ENCODE measurements at regions not wholly inside any gene's neighbourhood (a gene's known extent, or its start where the extent isn't known, plus 50 kb on each side); places are given as distances from the start of the nearest gene placed in this dataset.

- no peaks in the 10 kb centered on the region for H4K20me1 ChIP-seq (ENCODE audit: control insufficient read depth, insufficient read depth, insufficient read length)
- no peaks in the 10 kb centered on the region for H3K4me1 Mint-ChIP-seq
- H3K27ac Mint-ChIP-seq = no peak overlapping the region
- no peak overlapping the region for H3K18ac ChIP-seq (ENCODE audit: insufficient read length, low read depth, low read length)
- H3T11ph ChIP-seq (ENCODE audit: low read length) = no peak overlapping the region
- H4K5ac ChIP-seq (ENCODE audit: insufficient read length, low read depth, low read length) = no peak overlapping the region
- H3K4ac ChIP-seq (ENCODE audit: low read depth, low read length) = no peak overlapping the region
- no peak overlapping the region for H2AFZ ChIP-seq (ENCODE audit: low read length)
- no peaks in the 10 kb centered on the region for H3K36me3 Mint-ChIP-seq (ENCODE audit: insufficient read depth in 1 of 3, low read depth in 3 of 3)
- no peak for DNase-seq
- no peak overlapping the region for H2AK5ac ChIP-seq (ENCODE audit: insufficient read length, low read length)
- no peak overlapping the region for H2BK12ac ChIP-seq (ENCODE audit: insufficient read length, low read depth, low read length)
- no peak overlapping the region for H2BK15ac ChIP-seq (ENCODE audit: low read depth, low read length)
- no peaks in the 10 kb centered on the region for H3K79me1 ChIP-seq (ENCODE audit: insufficient read depth, low read depth, low read length, poor library complexity, severe bottlenecking)
- H2BK5ac ChIP-seq (ENCODE audit: insufficient read length, low read length) = no peak overlapping the region
- no peak overlapping the region for H4K8ac ChIP-seq (replicated peaks; ENCODE audit: insufficient read length, low read depth, low read length)
- H3K27ac ChIP-seq (ENCODE audit: insufficient read length, low read depth, low read length) = no peak overlapping the region
- no peaks in the 10 kb centered on the region; a peak in 2 of 5 replicates for H3K9me3 Mint-ChIP-seq
- H3K4me1 ChIP-seq (ENCODE audit: insufficient read depth, low read length) = no peaks in the 10 kb centered on the region
- no peaks in the 10 kb centered on the region for H3K9me3 ChIP-seq (ENCODE audit: control insufficient read depth, low read depth, low read length)
- H4K91ac ChIP-seq (ENCODE audit: insufficient read length, low read depth, low read length) = no peak overlapping the region
- H2BK120ac ChIP-seq (ENCODE audit: low read depth, low read length, poor library complexity, severe bottlenecking) = no peak overlapping the region
- WGBS (ENCODE audit: extremely low coverage, insufficient read length, low lambda C conversion rate) = no CpG with 5 or more reads among the region's 14 CpGs
- H3K27me3 ChIP-seq (ENCODE audit: insufficient read depth, low read length) = no peaks in the 10 kb centered on the region
- H3K23ac ChIP-seq (ENCODE audit: insufficient read length, low read depth, low read length) = no peak overlapping the region
- peak; percentile 34; the same call in 2 of the 3 replicates for TF ChIP-seq CTCF (conservative IDR thresholded peaks at IDR 0.05)
- H3K27me3 Mint-ChIP-seq (ENCODE audit: low read depth) = no peaks in the 10 kb centered on the region
- no peak overlapping the region; the same call in 1 of the 2 replicates for H3K14ac ChIP-seq (ENCODE audit: insufficient read depth, low read length)
- no peak overlapping the region for H3K9ac ChIP-seq (ENCODE audit: extremely low read depth, insufficient read length, low read length)
- no peak overlapping the region for H3K56ac ChIP-seq (ENCODE audit: insufficient read length, low read depth, low read length)
- no peaks in the 10 kb centered on the region for H3K79me2 ChIP-seq (ENCODE audit: insufficient read depth, low read length)
- H2BK20ac ChIP-seq (ENCODE audit: low read depth, low read length, poor library complexity, severe bottlenecking) = no peak overlapping the region
- H3K4me3 Mint-ChIP-seq = no peak overlapping the region
- no peak overlapping the region for H3K4me2 ChIP-seq (ENCODE audit: insufficient read depth, insufficient read length, low read length)
- H3K23me2 ChIP-seq (ENCODE audit: insufficient read length, low read depth, low read length, poor library complexity, severe bottlenecking) = no peaks in the 10 kb centered on the region
Measured at GRCh38 chr4:64174247-64174882, 234.9 kb downstream of the TECRL start.

Data from H9 (cell line).